ENCODE measurements at regions not wholly inside any gene's neighbourhood (a gene's known extent, or its start where the extent isn't known, plus 50 kb on each side); places are given as distances from the start of the nearest gene placed in this dataset.

- no peak for TF ChIP-seq MXI1 (IDR thresholded peaks at IDR 0.05; ENCODE audit: borderline replicate concordance, low read depth, low read length)
- TF ChIP-seq CTCF (CRISPR knock-in tag; IDR thresholded peaks at IDR 0.05) = no peak
- TF ChIP-seq ZNF749 (CRISPR knock-in tag; IDR thresholded peaks at IDR 0.05; ENCODE audit: borderline replicate concordance) = no peak
Observed at GRCh38 chr7:81607987-81608386, 161.9 kb downstream of the HGF start.

All from HepG2 (cell line).